ENCODE measurements at regions not wholly inside any gene's neighbourhood (a gene's known extent, or its start where the extent isn't known, plus 50 kb on each side); places are given as distances from the start of the nearest gene placed in this dataset.

DNA sequence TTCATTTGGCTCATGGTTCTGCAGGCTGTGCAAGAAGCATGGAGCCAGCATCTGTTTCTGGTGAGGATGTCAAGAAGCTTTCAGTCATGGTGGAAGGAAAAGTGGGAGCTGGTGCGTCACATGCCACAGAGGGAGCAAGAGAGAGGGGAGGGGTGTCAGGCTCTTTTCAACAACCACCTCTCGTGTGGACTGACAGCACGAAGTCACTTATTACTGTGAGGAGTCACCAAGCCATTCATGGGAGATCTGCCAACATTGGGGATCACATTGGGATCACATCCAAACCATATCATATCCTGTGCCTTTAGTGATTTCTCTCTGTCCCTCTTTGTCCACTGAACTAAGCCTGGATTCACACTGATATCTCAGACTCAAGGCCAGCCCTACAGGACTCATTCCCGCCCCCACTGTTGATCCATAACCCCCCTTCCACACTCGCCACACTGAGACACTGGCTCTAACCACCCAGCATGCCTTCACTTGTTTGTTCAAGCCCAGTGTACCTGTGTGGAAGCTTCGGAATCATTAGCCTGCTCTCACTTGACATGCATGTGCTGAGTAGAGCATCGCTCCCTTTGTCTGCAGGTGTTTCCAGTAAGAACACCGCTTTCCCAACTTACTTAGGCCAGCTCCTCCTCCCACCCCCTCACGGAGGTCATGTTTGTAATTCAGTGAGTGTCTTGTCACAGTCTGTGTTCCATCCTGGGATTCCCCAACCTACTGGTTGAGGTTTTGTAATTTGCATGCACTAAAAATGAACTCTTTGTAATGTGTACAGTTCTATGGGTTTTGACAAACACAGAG, 132.2 kb downstream of the KLF13 start:
- Histone ChIP-seq H3K27me3 (ENCODE audit: control insufficient read depth, insufficient read depth, low read length) (no peaks in the 10 kb centered on the region), H3K9me3 (ENCODE audit: control insufficient read depth, low read length) (no peaks in the 10 kb centered on the region), H3K4me3 (ENCODE audit: low read length) (no peak overlapping the region), H3K36me3 (ENCODE audit: control insufficient read depth, insufficient read depth, low read length) (no peaks in the 10 kb centered on the region), H3K9ac (ENCODE audit: low read length) (no peak overlapping the region), H3K4me1 (ENCODE audit: control insufficient read depth, insufficient read depth, low read length) (peaks cover 4% of the 10 kb centered on the region)

DNA sequence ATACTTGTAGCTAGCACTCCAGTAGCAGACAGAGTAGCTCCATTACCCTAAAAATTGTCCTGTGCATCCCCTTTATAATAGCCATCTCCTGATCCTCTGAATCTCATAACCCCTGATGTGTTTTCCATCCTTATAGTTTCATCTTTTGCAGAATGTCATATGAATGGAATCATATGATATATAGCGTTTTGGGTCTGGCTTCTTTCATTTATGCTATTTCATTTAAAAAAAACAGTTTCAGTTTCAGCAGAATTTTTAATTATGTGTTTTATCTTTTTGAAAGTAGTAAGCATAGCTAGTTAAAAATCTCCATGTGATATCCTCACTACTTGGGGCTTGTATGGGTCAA, 132.7 kb downstream of the KLF13 start:
- H3K9ac ChIP-seq (ENCODE audit: low read length), result no peak overlapping the region
- H3K27me3 ChIP-seq (ENCODE audit: control insufficient read depth, insufficient read depth, low read length), result no peaks in the 10 kb centered on the region
- H3K36me3 ChIP-seq (ENCODE audit: control insufficient read depth, insufficient read depth, low read length), result no peaks in the 10 kb centered on the region
- H3K4me1 ChIP-seq (ENCODE audit: control insufficient read depth, insufficient read depth, low read length), result peaks cover 4% of the 10 kb centered on the region
- no peak overlapping the region for H3K4me3 ChIP-seq (ENCODE audit: low read length)
- no peaks in the 10 kb centered on the region for H3K9me3 ChIP-seq (ENCODE audit: control insufficient read depth, low read length)

DNA sequence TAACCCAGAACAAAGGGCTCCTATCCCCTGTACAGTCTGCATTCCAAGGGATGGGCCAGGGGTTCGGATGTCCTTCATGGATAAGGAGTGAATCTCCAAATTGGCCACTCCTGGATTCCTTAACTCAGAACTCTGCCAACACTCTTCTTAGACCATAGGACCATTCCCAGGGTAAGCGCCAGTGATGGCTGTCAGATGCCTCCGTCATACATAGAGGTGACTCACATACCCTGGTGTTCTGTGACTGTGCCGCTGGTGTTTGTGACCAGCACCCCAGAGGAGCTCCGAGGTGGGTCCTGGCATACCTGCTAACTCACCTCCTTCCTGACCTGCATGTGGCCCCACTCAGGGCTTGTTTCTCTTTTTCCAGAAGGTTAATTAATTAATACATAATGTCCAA, 134.7 kb downstream of the KLF13 start:
- no peak overlapping the region for H3K4me3 ChIP-seq (ENCODE audit: low read length)
- peaks cover 21% of the 10 kb centered on the region for H3K4me1 ChIP-seq (ENCODE audit: control insufficient read depth, insufficient read depth, low read length)

DNA sequence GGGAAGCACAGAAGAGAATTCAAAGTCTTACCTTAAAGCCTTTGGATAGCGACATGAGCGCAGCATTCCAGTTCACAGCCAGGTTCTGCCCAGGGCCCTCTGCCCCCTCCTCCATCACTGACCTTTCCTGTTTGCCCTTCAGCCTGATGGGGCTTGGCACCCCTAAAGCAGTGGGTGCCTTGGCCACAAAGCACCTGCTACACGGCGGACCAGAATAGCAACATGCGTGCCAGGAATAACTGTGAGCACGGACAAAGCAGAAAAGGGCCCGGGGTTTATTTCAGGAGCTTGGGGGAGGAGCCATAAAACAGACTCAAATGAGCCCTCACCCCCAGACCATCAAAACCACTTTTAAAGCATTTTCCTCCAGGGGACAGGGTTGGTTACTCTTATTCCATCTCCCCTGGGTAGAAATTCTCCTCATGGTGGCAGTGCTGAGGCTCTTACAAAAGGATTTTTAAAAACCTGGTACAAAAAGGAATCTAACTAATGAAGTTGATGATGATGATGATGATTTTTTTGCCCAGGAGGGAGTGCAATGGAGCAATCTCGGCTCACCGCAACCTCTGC, 135.4 kb downstream of the KLF13 start:
- H3K4me1 ChIP-seq (ENCODE audit: control insufficient read depth, insufficient read depth, low read length), result peaks cover 21% of the 10 kb centered on the region
- H3K9ac ChIP-seq (ENCODE audit: low read length), result no peak overlapping the region
- H3K36me3 ChIP-seq (ENCODE audit: control insufficient read depth, insufficient read depth, low read length), result no peaks in the 10 kb centered on the region
- no peak overlapping the region for H3K4me3 ChIP-seq (ENCODE audit: low read length)
- no peaks in the 10 kb centered on the region for H3K9me3 ChIP-seq (ENCODE audit: control insufficient read depth, low read length)
- H3K27me3 ChIP-seq (ENCODE audit: control insufficient read depth, insufficient read depth, low read length), result no peaks in the 10 kb centered on the region

More for the DNA sequence above, 134.7 kb downstream of the KLF13 start:
- Histone ChIP-seq H3K9ac (ENCODE audit: low read length) (no peak overlapping the region), H3K9me3 (ENCODE audit: control insufficient read depth, low read length) (no peaks in the 10 kb centered on the region), H3K36me3 (ENCODE audit: control insufficient read depth, insufficient read depth, low read length) (no peaks in the 10 kb centered on the region), H3K27me3 (ENCODE audit: control insufficient read depth, insufficient read depth, low read length) (no peaks in the 10 kb centered on the region)

DNA sequence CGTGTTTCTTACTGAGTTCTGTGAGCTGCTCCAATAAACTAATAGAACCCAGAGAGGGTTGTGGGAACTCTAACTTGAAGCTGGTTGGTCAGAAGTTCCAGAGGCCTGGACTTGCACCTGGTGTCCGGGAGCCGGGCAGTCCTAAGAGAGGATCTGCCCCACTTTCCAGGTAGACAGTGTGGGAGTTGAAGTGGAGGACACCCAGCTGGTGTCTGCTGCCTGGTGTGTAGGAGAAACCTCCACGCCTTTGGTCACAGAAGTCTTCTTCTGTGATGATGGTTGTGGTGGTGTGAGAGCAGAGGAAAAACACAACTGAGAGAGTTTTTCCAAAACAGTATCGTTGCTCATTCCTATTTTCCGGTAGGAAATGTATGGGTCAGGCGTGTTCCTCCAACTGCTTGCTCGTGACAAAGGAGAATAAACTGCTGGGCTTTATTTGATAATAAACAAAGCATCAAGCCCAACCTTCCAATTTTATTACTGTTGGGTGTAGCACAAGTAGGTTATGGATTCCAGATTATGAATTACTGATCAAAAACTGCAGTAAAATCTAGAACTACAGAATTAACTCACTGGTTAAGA, 137.0 kb downstream of the KLF13 start:
- no peaks in the 10 kb centered on the region for H3K27me3 ChIP-seq (ENCODE audit: control insufficient read depth, insufficient read depth, low read length)
- no peak overlapping the region for H3K9ac ChIP-seq (ENCODE audit: low read length)
- no peaks in the 10 kb centered on the region for H3K9me3 ChIP-seq (ENCODE audit: control insufficient read depth, low read length)
- H3K4me1 ChIP-seq (ENCODE audit: control insufficient read depth, insufficient read depth, low read length), result peaks cover 21% of the 10 kb centered on the region
- H3K36me3 ChIP-seq (ENCODE audit: control insufficient read depth, insufficient read depth, low read length), result no peaks in the 10 kb centered on the region
- no peak overlapping the region for H3K4me3 ChIP-seq (ENCODE audit: low read length)

DNA sequence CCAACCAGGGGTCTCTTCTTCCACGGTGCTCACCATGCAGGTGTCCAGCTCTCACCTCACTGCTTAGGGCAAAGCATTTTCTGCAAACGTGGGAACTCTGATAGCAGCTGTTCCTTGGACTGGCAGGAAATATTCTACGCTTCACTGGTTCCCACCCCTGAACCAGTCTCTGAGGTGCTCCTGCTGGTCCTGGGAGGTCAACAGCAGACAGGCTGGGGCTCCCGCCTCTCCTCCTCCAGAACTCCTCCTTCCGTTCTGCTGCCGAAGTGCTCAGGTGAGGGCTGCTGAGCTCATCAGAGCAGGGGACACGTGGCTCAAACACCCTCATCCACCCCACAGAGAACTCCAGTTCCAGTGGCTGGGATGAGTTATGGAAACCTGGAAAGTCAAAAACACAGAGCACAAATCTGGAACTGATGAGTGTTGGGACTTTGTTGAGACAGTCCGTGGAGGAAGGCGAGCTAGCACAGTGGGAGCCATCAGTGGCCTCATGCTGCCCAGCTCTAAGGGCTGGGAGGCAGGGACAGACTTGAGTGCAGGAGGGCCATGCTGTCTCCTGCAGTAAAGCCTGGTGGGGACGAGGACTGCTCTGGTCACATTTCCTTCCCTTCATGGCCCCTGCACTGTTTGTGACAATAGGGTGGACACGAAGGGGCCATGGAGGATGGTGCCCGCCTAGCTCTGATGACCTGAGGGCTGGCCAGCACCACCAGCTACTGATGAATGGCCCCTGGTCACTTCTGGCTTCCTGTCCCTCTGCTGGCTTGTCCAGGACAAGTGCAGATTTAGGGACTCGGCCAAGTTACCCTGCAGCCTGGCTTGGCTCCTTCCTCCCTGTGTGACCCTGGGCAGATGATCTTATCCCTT, 137.8 kb downstream of the KLF13 start:
- H3K4me1 ChIP-seq (ENCODE audit: control insufficient read depth, insufficient read depth, low read length), result peaks cover 21% of the 10 kb centered on the region
- H3K9me3 ChIP-seq (ENCODE audit: control insufficient read depth, low read length), result no peaks in the 10 kb centered on the region
- H3K4me3 ChIP-seq (ENCODE audit: low read length), result no peak overlapping the region
- no peaks in the 10 kb centered on the region for H3K36me3 ChIP-seq (ENCODE audit: control insufficient read depth, insufficient read depth, low read length)
- peak overlapping the region; percentile 4 for H3K9ac ChIP-seq (ENCODE audit: low read length)
- H3K27me3 ChIP-seq (ENCODE audit: control insufficient read depth, insufficient read depth, low read length), result no peaks in the 10 kb centered on the region

DNA sequence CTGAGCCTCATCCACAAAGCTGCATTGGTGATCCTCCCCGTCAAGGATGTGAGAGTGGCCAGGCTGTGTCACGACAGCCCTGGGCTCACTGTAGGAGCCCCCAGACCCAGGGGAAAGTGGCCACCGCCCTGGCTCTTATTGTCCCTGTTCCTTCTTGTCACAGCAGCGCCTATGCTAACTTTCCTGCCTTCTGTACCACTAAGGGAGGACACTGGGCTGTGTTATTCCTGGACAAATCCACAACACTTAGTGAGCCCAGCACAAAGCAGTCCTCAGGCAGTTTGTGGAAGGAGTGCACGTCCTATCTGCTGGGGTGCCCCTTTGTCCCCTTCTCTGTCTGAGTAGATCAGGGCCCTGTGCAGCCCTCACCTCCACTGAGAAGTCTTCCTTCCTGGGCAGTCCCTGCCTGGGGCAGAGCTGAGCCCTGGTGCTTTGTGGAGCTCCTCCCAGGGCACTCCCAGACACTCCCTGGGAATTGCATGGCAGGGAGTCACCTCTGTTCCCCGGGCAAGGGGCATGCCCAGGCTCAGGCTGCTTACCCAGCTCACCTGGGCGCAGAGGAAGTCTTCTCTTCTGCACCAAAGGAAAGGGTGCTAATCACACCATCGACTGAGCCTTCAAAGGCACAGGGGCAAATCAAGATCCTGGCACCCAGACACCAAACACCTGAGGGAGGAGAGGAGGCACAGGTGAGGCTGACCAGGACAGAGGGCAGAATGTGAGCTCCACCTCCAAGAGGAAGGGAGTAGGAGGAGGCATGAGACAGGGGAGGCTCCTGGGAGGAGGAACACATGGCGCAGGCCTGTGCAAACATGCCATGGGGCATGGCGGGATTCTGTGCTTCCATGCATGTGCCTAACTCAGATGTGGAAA, 138.7 kb downstream of the KLF13 start:
- H3K27me3 ChIP-seq (ENCODE audit: control insufficient read depth, insufficient read depth, low read length), result no peaks in the 10 kb centered on the region
- no peaks in the 10 kb centered on the region for H3K9me3 ChIP-seq (ENCODE audit: control insufficient read depth, low read length)
- peak overlapping the region; percentile 4 for H3K9ac ChIP-seq (ENCODE audit: low read length)
- H3K36me3 ChIP-seq (ENCODE audit: control insufficient read depth, insufficient read depth, low read length), result no peaks in the 10 kb centered on the region
- no peak overlapping the region for H3K4me3 ChIP-seq (ENCODE audit: low read length)
- H3K4me1 ChIP-seq (ENCODE audit: control insufficient read depth, insufficient read depth, low read length), result peaks cover 21% of the 10 kb centered on the region

DNA sequence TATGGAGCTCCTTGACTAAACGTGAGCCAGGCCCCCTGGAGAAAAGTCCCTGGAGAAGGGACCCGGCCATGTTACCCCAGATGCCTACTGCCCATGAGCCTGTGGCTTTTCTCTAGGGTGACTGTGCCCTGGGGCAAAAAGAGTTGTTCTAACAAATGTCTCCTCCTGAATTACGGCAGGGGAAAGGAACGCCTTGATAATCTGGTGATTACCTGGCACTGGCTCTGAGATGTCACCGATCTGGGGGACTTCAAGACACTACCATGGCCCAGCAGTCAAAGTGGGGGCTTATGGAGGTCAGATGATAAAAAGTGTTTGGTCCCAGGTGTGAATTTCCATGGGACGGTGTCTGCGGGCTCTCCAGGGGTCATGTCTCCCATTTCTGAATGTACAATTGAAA, 140.7 kb downstream of the KLF13 start:
- Histone ChIP-seq H3K9ac (ENCODE audit: low read length) (no peak overlapping the region), H3K4me3 (ENCODE audit: low read length) (no peak overlapping the region), H3K27me3 (ENCODE audit: control insufficient read depth, insufficient read depth, low read length) (no peaks in the 10 kb centered on the region), H3K36me3 (ENCODE audit: control insufficient read depth, insufficient read depth, low read length) (no peaks in the 10 kb centered on the region), H3K9me3 (ENCODE audit: control insufficient read depth, low read length) (no peaks in the 10 kb centered on the region), H3K4me1 (ENCODE audit: control insufficient read depth, insufficient read depth, low read length) (peaks cover 24% of the 10 kb centered on the region)

DNA sequence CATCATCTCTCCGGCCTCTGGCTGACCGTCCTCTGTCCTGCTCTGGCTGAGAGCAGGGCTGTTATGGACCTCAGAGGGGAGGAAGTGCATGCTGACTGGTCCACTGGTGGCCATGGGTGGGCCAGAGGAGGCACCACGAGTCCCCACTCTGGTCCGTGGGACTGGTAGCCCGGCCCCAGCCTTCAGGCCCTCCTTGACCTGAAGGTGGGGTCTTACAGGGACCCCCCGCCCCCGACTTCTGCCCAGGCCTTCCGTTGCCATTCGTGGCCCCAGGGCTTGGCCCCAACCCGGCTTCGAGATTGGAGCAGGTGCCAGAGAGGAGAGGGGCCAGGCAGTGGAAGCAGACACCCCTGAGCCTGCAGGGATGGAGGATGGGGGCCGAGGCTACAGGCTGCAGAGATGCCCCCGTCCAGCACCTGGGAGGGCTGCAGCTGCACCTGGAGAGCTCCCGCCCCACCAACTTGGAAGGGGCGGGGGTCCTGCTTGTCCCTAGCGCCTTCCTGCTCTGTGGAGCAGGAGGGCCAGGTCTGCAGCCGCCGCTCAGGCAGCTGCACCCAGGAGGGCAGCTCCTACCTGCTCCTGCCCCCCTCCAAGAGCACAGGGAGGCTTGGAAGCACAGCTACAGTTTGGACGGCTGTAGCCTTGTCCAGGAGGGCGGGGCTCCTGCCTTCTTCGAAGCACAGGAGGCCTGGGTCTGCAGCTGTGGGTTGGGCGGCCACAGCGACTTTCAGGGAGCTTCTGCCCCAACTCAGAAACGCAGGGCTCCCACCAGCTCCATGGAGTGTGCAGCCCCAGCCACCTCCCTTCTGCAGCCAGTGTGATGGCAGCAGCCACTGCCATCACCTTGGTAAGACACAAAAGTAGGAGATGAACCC, 142.5 kb downstream of the KLF13 start:
- H3K4me3 ChIP-seq (ENCODE audit: low read length), result no peak overlapping the region
- H3K9me3 ChIP-seq (ENCODE audit: control insufficient read depth, low read length), result no peaks in the 10 kb centered on the region
- no peaks in the 10 kb centered on the region for H3K27me3 ChIP-seq (ENCODE audit: control insufficient read depth, insufficient read depth, low read length)
- no peaks in the 10 kb centered on the region for H3K36me3 ChIP-seq (ENCODE audit: control insufficient read depth, insufficient read depth, low read length)
- H3K4me1 ChIP-seq (ENCODE audit: control insufficient read depth, insufficient read depth, low read length), result peaks cover 33% of the 10 kb centered on the region
- no peak overlapping the region for H3K9ac ChIP-seq (ENCODE audit: low read length)

DNA sequence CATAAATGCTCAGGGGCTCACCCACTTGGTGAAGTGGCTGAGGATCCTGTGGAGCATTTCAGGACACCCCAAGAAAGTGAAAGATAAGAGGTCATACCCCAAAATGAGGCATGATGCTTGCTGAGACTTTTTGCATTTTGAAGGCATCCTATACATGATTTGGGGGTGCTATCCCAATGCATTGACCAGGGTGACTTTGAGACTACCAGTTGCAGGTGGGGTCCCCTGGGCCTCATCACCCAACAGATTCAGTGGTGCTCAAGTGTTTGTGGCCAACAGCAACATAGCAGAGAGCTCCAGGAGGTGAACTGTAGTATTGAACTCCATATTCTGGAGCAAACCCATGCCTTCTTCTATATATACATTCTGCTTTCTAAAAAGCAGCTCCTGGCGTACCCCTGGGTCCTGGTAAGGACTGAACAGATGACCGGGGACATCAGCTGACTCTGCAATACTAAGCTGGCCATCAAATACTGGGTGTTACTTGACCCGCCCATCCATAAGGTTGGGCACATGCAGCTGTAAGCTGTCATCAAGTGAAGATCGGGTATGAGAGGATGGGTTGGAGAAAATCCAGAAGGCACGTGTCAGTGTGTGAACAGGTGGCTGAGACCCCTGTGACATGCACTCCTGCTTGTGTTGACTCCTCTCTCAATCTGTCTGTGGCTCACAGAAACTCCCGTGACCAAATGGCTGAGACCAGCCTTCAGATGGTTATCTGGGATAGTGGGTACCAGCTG, 143.3 kb downstream of the KLF13 start:
- H3K9me3 ChIP-seq (ENCODE audit: control insufficient read depth, low read length), result no peaks in the 10 kb centered on the region
- peaks cover 28% of the 10 kb centered on the region for H3K4me1 ChIP-seq (ENCODE audit: control insufficient read depth, insufficient read depth, low read length)
- no peaks in the 10 kb centered on the region for H3K27me3 ChIP-seq (ENCODE audit: control insufficient read depth, insufficient read depth, low read length)
- no peak overlapping the region for H3K9ac ChIP-seq (ENCODE audit: low read length)
- H3K36me3 ChIP-seq (ENCODE audit: control insufficient read depth, insufficient read depth, low read length), result no peaks in the 10 kb centered on the region
- no peak overlapping the region for H3K4me3 ChIP-seq (ENCODE audit: low read length)

All from mucosa of stomach (tissue), 1 donor.